ENCODE measurements at regions not wholly inside any gene's neighbourhood (a gene's known extent, or its start where the extent isn't known, plus 50 kb on each side); places are given as distances from the start of the nearest gene placed in this dataset.
"Not testable (repeated sequence)": the region's sequence is repeated elsewhere in the genome, so short reads cannot be mapped to it uniquely, and the experiment has no call there.

- no peak for DNase-seq (ENCODE audit: extremely low read depth, low read depth, low spot score)
These were observed 57.2 kb upstream of the SEC14L1 start for GRCh38 chr17:77083531-77083930.

GRCh38 chr17:77085926-77086432 is 54.8 kb upstream of the SEC14L1 start:
- no peak for DNase-seq (ENCODE audit: extremely low read depth, low read depth, low spot score)

DNA sequence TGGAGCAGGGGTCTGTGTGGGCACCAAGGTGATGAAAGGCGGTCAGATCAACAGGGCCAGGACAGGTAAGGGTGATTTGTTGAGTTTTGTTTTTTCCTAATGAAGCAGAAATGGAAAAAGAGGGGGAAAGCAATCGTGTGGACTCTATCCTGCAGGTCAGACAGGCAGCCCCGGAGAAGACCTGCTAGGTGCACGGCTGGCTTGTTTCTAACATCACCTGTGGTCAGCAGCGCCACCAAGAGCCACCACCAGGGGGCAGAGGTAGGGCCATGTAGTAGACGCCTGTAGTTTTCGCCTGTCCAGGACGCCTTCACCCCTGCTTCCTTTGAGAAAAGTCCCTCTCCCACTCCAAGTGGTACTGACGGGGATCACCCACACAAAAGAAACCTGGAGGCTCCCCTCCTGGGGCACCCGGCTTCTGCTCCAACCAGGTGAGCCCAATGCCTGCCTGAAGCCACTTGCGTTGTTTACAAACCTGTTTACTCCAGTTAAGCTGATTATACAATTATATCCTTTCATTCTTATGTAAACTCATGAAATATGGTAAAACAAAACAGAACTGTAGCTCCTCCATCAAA is 54.2 kb upstream of the SEC14L1 start:
- no peak for DNase-seq (ENCODE audit: extremely low read depth, low read depth, low spot score)

DNA sequence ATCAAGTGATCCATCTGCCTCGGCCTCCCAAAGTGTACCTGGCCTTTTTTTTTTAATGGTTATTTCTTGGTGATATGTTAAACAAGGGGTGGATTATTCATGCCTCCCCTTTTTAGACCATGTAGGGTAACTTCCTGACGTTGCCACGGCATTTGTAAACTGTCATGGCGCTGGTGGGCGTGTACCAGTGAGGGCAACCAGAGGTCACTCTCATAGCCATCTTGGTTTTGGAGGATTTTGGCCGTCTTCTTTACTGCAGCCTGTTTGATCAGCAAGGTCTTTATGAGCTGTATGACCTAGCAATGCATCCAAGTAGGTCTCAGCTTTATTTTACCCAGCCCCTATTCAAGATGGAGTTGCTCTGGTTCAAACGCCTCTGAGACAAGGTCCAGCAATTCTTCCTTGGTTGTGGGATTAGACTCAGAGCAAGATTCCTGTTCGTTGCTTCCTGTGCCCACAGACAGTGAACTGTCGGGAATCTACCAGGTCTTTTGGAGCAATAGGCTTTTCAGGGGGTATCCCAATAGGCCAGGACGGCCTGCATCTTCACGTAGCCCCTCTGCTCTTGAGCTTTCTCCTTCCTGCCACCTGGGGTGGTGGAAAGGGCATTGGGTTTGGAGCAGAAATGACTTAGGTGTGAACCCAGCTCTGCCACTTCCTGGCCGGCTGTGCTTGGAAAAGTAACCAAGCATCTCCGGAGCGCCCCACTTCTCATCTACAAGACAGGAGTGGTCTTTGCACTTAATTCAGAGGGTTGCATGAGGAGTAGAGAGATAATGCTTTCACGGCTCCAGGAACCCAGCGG is 52.9 kb upstream of the SEC14L1 start:
- no peak for DNase-seq (ENCODE audit: extremely low read depth, low read depth, low spot score)

- peak; percentile 78 for DNase-seq (ENCODE audit: extremely low read depth, low read depth, low spot score)
These were observed 52.2 kb upstream of the SEC14L1 start for GRCh38 chr17:77088455-77089123.

- DNase-seq (ENCODE audit: extremely low read depth, low read depth, low spot score) = no peak
These were observed 51.7 kb upstream of the SEC14L1 start for GRCh38 chr17:77089124-77089490.

DNA sequence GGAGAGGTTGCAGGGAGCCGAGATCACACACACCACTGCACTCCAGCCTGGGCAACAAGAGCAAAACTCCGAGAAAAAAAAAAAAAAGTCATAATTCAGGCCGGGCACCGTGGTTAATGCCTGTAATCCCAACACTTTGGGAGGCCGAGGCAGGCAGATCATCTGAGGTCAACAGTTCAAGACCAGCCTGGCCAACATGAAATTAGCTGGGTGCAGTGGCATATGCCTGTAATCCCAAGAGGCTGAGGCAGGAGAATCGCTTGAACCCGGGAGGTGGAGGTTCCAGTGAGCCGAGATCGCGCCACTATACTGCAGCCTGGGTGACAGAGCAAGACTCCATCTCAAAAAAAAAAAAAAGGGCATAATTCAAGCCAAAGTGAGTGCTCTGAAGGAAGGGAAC is 50.8 kb upstream of the SEC14L1 start:
- DNase-seq (ENCODE audit: extremely low read depth, low read depth, low spot score) = not testable (repeated sequence)

GRCh38 chr17:77090476-77090875 is 50.3 kb upstream of the SEC14L1 start:
- no peak for DNase-seq (ENCODE audit: extremely low read depth, low read depth, low spot score)

Measured in glomerular endothelial cell (primary cell).